PC-9 (cell line): ENCODE measurements at regions not wholly inside any gene's neighbourhood (a gene's known extent, or its start where the extent isn't known, plus 50 kb on each side); places are given as distances from the start of the nearest gene placed in this dataset.
"Not testable (repeated sequence)": the region's sequence is repeated elsewhere in the genome, so short reads cannot be mapped to it uniquely, and the experiment has no call there.

ENCODE experiments used
- EZH2 ChIP-seq: fragments of 200-600 bp; sonication (generic); IDR thresholded peaks from 2 replicates; pipeline ENCODE4 v1.8.0; 2017; ENCODE audit warnings: antibody characterized with exemption, low read depth
- TF ChIP-seq, protein P1 (sequence below): fragments of 200-600 bp; sonication (generic); conservative IDR thresholded peaks from 2 replicates; pipeline ENCODE4 v1.6.1; 2017; ENCODE audit warnings: mixed run types, antibody characterized with exemption, mild to moderate bottlenecking, moderate library complexity

DNA sequence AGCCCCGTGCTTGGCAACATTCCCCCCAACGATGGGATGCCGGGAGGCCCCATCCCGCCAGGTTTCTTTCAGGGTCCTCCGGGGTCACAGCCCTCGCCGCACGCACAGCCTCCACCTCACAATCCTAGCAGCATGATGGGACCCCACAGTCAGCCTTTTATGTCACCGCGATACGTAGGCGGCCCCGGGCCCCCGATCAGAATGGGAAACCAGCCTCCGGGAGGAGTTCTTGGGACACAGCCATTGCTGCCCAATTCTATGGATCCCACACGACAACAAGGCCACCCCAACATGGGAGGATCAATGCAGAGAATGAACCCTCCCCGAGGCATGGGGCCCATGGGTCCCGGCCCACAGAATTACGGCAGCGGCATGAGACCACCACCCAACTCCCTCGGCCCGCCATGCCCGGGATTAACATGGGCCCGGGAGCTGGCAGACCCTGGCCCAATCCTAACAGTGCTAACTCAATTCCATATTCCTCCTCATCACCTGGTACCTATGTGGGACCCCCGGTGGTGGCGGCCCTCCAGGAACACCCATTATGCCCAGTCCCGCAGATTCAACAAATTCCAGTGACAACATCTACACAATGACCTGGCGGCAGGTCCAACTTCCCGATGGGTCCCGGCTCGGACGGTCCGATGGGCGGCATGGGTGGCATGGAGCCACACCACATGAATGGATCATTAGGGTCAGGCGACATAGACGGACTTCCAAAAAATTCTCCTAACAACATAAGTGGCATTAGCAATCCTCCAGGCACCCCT is 116.0 kb upstream of the CDK13 start:
- TF ChIP-seq, protein P1, sequence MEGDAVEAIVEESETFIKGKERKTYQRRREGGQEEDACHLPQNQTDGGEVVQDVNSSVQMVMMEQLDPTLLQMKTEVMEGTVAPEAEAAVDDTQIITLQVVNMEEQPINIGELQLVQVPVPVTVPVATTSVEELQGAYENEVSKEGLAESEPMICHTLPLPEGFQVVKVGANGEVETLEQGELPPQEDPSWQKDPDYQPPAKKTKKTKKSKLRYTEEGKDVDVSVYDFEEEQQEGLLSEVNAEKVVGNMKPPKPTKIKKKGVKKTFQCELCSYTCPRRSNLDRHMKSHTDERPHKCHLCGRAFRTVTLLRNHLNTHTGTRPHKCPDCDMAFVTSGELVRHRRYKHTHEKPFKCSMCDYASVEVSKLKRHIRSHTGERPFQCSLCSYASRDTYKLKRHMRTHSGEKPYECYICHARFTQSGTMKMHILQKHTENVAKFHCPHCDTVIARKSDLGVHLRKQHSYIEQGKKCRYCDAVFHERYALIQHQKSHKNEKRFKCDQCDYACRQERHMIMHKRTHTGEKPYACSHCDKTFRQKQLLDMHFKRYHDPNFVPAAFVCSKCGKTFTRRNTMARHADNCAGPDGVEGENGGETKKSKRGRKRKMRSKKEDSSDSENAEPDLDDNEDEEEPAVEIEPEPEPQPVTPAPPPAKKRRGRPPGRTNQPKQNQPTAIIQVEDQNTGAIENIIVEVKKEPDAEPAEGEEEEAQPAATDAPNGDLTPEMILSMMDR, result not testable (repeated sequence)
- not testable (repeated sequence) for TF ChIP-seq EZH2
